Neural cell (in vitro differentiated cells): ENCODE measurements at regions not wholly inside any gene's neighbourhood (a gene's known extent, or its start where the extent isn't known, plus 50 kb on each side); places are given as distances from the start of the nearest gene placed in this dataset.

ENCODE experiments used
- H2AFZ ChIP-seq: fragments of 200-600, 300-800 bp; sonication (generic), shearing (Covaris generic); 2 replicates; pipeline ENCODE4 v1.6.0; 2014; ENCODE audit warnings: low read depth, mild to moderate bottlenecking, antibody characterized with exemption, low read length, moderate library complexity
- H3F3A ChIP-seq: fragments of 200-600 bp; shearing (Covaris generic); 2 replicates; pipeline ENCODE4 v1.6.1; 2016; ENCODE audit warnings: mild to moderate bottlenecking, moderate library complexity, mixed read lengths, antibody characterized with exemption, low read length; ENCODE audit not compliant: insufficient read depth, poor library complexity, severe bottlenecking
- H3K27ac ChIP-seq: fragments of 200-600, 300-800 bp; sonication (generic), shearing (Covaris generic); 2 replicates; pipeline ENCODE4 v1.5.1; 2014; ENCODE audit warnings: mild to moderate bottlenecking, low read length, moderate library complexity
- H3K27me3 ChIP-seq: fragments of 300-800, 200-600 bp; sonication (generic), shearing (Covaris generic); 2 replicates; pipeline ENCODE4 v1.6.0; 2014; ENCODE audit warnings: mild to moderate bottlenecking, low read depth, low read length, moderate library complexity; ENCODE audit not compliant: insufficient read depth
- H3K36me3 ChIP-seq: fragments of 300-800, 200-600 bp; sonication (generic), shearing (Covaris generic); 2 replicates; pipeline ENCODE4 v1.5.1; 2014; ENCODE audit warnings: mild to moderate bottlenecking, antibody characterized with exemption, low read length, moderate library complexity; ENCODE audit not compliant: insufficient read depth
- H3K4me2 ChIP-seq: fragments of 300-800, 200-600 bp; sonication (generic), shearing (Covaris generic); 2 replicates; pipeline ENCODE4 v1.6.0; 2014; ENCODE audit warnings: mild to moderate bottlenecking, low read length
- H3K4me3 ChIP-seq: fragments of 300-800, 200-600 bp; sonication (generic), shearing (Covaris generic); 2 replicates; pipeline ENCODE4 v1.5.1; 2014; ENCODE audit warnings: mild to moderate bottlenecking, low read length, moderate library complexity
- H3K79me2 ChIP-seq: fragments of 200-600 bp; shearing (Covaris generic); replicated peaks from 2 replicates; pipeline ENCODE4 v1.6.0; 2014; ENCODE audit warnings: mild to moderate bottlenecking, low read length, moderate library complexity; ENCODE audit not compliant: insufficient read depth
- H3K9ac ChIP-seq: fragments of 300-800, 200-600 bp; sonication (generic), shearing (Covaris generic); 2 replicates; pipeline ENCODE4 v1.6.1; 2016; ENCODE audit warnings: mild to moderate bottlenecking, low read length, mixed read lengths
- H3K9me2 ChIP-seq: fragments of 200-600 bp; shearing (Covaris generic); 2 replicates; pipeline ENCODE4 v1.6.1; 2016; ENCODE audit warnings: mild to moderate bottlenecking, low read length, mixed read lengths; ENCODE audit not compliant: insufficient read depth
- H3K9me3 ChIP-seq: fragments of 200-600, 300-800 bp; sonication (generic), shearing (Covaris generic); 2 replicates; pipeline ENCODE4 v1.6.1; 2016; ENCODE audit warnings: mild to moderate bottlenecking, mixed run types, low read length, moderate library complexity, mixed read lengths
- H4K20me1 ChIP-seq: fragments of 200-600 bp; shearing (Covaris generic); 2 replicates; pipeline ENCODE4 v1.6.1; 2016; ENCODE audit warnings: mild to moderate bottlenecking, mixed run types; ENCODE audit not compliant: insufficient read depth
- EP300 ChIP-seq: fragments of 450-650 bp; conservative IDR thresholded peaks from 2 replicates; pipeline ENCODE4 v1.6.1; 2014; ENCODE audit warnings: antibody characterized with exemption, mild to moderate bottlenecking, moderate library complexity; ENCODE audit not compliant: poor library complexity, severe bottlenecking
- EZH2 ChIP-seq: fragments of 200-600, 300-800 bp; shearing (Covaris generic), sonication (generic); IDR thresholded peaks from 2 replicates; pipeline ENCODE4 v1.6.1; 2014; ENCODE audit warnings: antibody characterized with exemption, low read length, borderline replicate concordance, mild to moderate bottlenecking; ENCODE audit not compliant: insufficient read depth, poor library complexity, severe bottlenecking
- MXI1 ChIP-seq: fragments of 450-650 bp; conservative IDR thresholded peaks from 2 replicates; pipeline ENCODE4 v1.6.1; 2014; ENCODE audit warnings: antibody characterized with exemption, mild to moderate bottlenecking; ENCODE audit not compliant: poor library complexity, severe bottlenecking
- POLR2AphosphoS5 ChIP-seq: IDR thresholded peaks from 2 replicates; pipeline ENCODE4 v1.6.1; 2012
- RAD21 ChIP-seq: fragments of 450-650 bp; conservative IDR thresholded peaks from 2 replicates; pipeline ENCODE4 v1.6.1; 2014; ENCODE audit warnings: antibody characterized with exemption, mild to moderate bottlenecking, moderate library complexity
- SMC3 ChIP-seq: fragments of 450-650 bp; conservative IDR thresholded peaks from 2 replicates; pipeline ENCODE4 v1.6.1; 2014; ENCODE audit warnings: antibody characterized with exemption, mild to moderate bottlenecking, moderate library complexity; ENCODE audit not compliant: poor library complexity
- TAF1 ChIP-seq: IDR thresholded peaks from 2 replicates; pipeline ENCODE4 v1.6.1; 2012; ENCODE audit warnings: low read depth
- TF ChIP-seq, protein P1 (sequence below): IDR thresholded peaks from 2 replicates; pipeline ENCODE4 v1.6.1; 2012; ENCODE audit warnings: borderline replicate concordance
- TF ChIP-seq, protein P2 (sequence below): fragments of 450-650 bp; IDR thresholded peaks from 2 replicates; pipeline ENCODE4 v1.5.1; 2014; ENCODE audit warnings: antibody characterized with exemption, mild to moderate bottlenecking, moderate library complexity; ENCODE audit not compliant: poor library complexity, severe bottlenecking

DNA sequence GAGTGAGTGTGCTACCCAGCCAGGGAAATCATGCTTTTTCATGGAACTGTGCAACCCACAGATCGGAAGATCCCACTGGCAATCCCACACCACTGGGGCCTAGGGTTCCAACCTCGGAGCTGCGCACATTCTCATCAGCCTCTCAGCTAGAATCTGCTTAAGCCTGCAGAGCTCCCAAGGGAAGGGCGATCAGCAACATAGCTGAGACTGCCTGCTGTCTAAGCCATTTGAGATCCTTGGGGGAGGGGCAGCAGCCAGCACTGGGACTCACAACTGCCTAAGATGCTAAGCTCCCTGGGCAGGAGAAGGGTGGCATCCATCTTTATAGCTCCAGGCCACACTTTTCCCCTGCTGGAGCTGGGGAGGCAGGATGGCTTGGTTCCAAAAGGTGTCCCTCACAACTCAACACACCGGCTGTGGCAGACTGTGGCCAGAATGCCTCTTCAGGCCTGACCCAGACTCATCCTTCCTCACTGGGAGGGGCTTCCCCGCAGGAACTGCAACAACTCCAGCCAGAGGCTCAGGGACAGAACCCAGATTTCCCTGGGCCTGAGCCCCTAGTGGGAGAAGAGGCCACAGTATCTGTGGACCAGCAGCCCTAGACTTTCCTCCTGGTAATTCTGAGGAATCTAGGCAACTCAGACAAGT lies 1133.3 kb upstream of the PIK3C3 start:
- Histone ChIP-seq H4K20me1 (no peaks in the 10 kb centered on the region), H3K9ac (no peak overlapping the region), H3F3A (no peaks in the 10 kb centered on the region), H3K79me2 (no peaks in the 10 kb centered on the region), H3K9me2 (no peaks in the 10 kb centered on the region), H3K4me3 (no peak overlapping the region), H3K27ac (no peak overlapping the region), H3K36me3 (no peaks in the 10 kb centered on the region), H3K9me3 (no peaks in the 10 kb centered on the region), H3K27me3 (no peaks in the 10 kb centered on the region), H3K4me2 (no peak overlapping the region), H2AFZ (no peak overlapping the region)
- TF ChIP-seq MXI1 = no peak
- TF ChIP-seq TAF1 = no peak
- no peak for TF ChIP-seq RAD21
- TF ChIP-seq POLR2AphosphoS5 = no peak
- TF ChIP-seq EZH2 = no peak
- TF ChIP-seq, protein P1, sequence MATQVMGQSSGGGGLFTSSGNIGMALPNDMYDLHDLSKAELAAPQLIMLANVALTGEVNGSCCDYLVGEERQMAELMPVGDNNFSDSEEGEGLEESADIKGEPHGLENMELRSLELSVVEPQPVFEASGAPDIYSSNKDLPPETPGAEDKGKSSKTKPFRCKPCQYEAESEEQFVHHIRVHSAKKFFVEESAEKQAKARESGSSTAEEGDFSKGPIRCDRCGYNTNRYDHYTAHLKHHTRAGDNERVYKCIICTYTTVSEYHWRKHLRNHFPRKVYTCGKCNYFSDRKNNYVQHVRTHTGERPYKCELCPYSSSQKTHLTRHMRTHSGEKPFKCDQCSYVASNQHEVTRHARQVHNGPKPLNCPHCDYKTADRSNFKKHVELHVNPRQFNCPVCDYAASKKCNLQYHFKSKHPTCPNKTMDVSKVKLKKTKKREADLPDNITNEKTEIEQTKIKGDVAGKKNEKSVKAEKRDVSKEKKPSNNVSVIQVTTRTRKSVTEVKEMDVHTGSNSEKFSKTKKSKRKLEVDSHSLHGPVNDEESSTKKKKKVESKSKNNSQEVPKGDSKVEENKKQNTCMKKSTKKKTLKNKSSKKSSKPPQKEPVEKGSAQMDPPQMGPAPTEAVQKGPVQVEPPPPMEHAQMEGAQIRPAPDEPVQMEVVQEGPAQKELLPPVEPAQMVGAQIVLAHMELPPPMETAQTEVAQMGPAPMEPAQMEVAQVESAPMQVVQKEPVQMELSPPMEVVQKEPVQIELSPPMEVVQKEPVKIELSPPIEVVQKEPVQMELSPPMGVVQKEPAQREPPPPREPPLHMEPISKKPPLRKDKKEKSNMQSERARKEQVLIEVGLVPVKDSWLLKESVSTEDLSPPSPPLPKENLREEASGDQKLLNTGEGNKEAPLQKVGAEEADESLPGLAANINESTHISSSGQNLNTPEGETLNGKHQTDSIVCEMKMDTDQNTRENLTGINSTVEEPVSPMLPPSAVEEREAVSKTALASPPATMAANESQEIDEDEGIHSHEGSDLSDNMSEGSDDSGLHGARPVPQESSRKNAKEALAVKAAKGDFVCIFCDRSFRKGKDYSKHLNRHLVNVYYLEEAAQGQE = no peak
- no peak for TF ChIP-seq EP300
- TF ChIP-seq SMC3 = no peak
- TF ChIP-seq, protein P2, sequence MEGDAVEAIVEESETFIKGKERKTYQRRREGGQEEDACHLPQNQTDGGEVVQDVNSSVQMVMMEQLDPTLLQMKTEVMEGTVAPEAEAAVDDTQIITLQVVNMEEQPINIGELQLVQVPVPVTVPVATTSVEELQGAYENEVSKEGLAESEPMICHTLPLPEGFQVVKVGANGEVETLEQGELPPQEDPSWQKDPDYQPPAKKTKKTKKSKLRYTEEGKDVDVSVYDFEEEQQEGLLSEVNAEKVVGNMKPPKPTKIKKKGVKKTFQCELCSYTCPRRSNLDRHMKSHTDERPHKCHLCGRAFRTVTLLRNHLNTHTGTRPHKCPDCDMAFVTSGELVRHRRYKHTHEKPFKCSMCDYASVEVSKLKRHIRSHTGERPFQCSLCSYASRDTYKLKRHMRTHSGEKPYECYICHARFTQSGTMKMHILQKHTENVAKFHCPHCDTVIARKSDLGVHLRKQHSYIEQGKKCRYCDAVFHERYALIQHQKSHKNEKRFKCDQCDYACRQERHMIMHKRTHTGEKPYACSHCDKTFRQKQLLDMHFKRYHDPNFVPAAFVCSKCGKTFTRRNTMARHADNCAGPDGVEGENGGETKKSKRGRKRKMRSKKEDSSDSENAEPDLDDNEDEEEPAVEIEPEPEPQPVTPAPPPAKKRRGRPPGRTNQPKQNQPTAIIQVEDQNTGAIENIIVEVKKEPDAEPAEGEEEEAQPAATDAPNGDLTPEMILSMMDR = no peak

DNA sequence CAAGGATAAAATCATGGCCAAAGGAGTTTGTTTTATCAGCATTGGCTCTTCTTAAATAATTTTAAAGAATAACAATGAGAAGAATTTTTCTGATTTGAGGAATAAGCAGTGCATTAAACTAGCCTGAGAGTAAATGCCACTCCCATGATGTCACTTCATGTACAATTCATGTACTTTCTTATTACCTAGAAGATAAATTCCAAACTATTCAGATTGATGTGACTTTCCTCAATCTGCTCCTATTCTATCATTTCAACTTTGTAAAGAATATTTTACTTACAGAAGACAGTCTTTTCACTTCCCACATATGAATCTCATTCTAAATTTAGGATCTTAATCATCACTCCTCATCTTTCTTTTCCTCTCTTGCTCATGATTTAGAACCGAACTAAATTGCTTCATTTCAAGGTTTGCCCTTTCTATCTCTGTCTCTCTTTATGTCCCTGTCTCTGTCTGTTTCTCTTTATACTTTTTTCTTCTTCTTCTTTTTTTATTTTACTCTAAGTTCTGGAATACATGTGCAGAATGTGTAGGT lies 1142.0 kb upstream of the PIK3C3 start:
- TF ChIP-seq, protein P1 = no peak
- no peak overlapping the region for H3K4me2 ChIP-seq
- H3K9ac ChIP-seq = no peak overlapping the region
- no peak overlapping the region for H3K27ac ChIP-seq
- no peak overlapping the region for H3K4me3 ChIP-seq
- no peaks in the 10 kb centered on the region for H4K20me1 ChIP-seq
- no peaks in the 10 kb centered on the region for H3K9me3 ChIP-seq
- H3K9me2 ChIP-seq = no peaks in the 10 kb centered on the region
- H3K27me3 ChIP-seq = no peaks in the 10 kb centered on the region
- H3K79me2 ChIP-seq = no peaks in the 10 kb centered on the region
- no peaks in the 10 kb centered on the region for H3F3A ChIP-seq
- no peaks in the 10 kb centered on the region for H3K36me3 ChIP-seq
- H2AFZ ChIP-seq = no peak overlapping the region
